K562 (cell line): ENCODE measurements at regions not wholly inside any gene's neighbourhood (a gene's known extent, or its start where the extent isn't known, plus 50 kb on each side); places are given as distances from the start of the nearest gene placed in this dataset.

Experiments used
- ATAC-seq: fragments of 200-7000 bp; cut with Tn5 transposase; 3 replicates; pipeline ENCODE4 v1.9.1; 2020; ENCODE audit warnings: moderate library complexity
- BruUV-seq: library from RNA; stranded (reverse); fragments of 400-500 nt; replicated peaks from 2 replicates; lab custom pipeline; 2021; lab: Mats Ljungman, UMichigan
- CTCF ChIA-PET: fragments of 300-600 bp; formaldehyde crosslinking; extraction: SDS; loops from one replicate; lab custom pipeline; 2021; ENCODE audit warnings: low intra/inter-chr PET ratio; lab: Yijun Ruan, JAX
- POLR2A ChIA-PET: fragments of 300-600, 350-650 bp; sonication (Branson Sonifier 250); formaldehyde crosslinking; extraction: SDS; loops from one replicate; lab custom pipeline; 2021; ENCODE audit warnings: antibody characterized with exemption, inconsistent platforms; lab: Yijun Ruan, JAX
- DNase-seq, 4 experiments: peaks; one replicate each; pipeline versions ENCODE4 v3.0.0 to v3.0.0-alpha.2; 2011 to 2018; ENCODE audit warnings: low spot score in 3 of 4, mixed read lengths in 3 of 4; ENCODE audit errors: extremely low read depth in 1 of 4
- FAIRE-seq: peaks from 2 replicates; lab custom pipeline; 2011; peaks lifted over from hg19 to GRCh38; lab: Jason Lieb, UNC
- H2AFZ ChIP-seq: 2 replicates; pipeline ENCODE4 v1.6.0; 2011; ENCODE audit warnings: low read depth, low read length, control low read depth, inconsistent platforms
- H3K27ac ChIP-seq: fragments of 200-600 bp; 3 replicates; pipeline ENCODE4 v1.8.0; 2011; ENCODE audit warnings: low read depth, mild to moderate bottlenecking, control low read depth, inconsistent platforms, low read length, moderate library complexity, mixed read lengths; ENCODE audit errors: extremely low read depth
- H3K27me3 ChIP-seq, 2 experiments: fragments of 300-600 bp in 1 of 2; 2 replicates in 1 of 2; 3 replicates in 1 of 2; pipeline versions ENCODE4 v1.6.0 to v1.8.0; 2011; ENCODE audit warnings: inconsistent platforms in 2 of 2, low read length in 2 of 2, mild to moderate bottlenecking in 1 of 2, mixed read lengths in 1 of 2, moderate library complexity in 1 of 2; ENCODE audit not compliant: control insufficient read depth in 2 of 2, insufficient read depth in 2 of 2
- H3K36me3 ChIP-seq: fragments of 300-600 bp; 3 replicates; pipeline ENCODE4 v1.8.0; 2011; ENCODE audit warnings: mild to moderate bottlenecking, low read length, inconsistent platforms; ENCODE audit not compliant: control insufficient read depth, insufficient read depth
- H3K4me1 ChIP-seq, 2 experiments: fragments of 200-600 bp in 1 of 2; replicated peaks in 1 of 2; 2 replicates in 1 of 2; 3 replicates in 1 of 2; pipeline versions ENCODE4 v1.5.1 to v1.8.0; 2011; ENCODE audit warnings: inconsistent platforms in 2 of 2, low read length in 2 of 2, mild to moderate bottlenecking in 1 of 2, mixed read lengths in 1 of 2, moderate library complexity in 1 of 2; ENCODE audit not compliant: control insufficient read depth in 2 of 2, insufficient read depth in 2 of 2
- H3K4me2 ChIP-seq: 2 replicates; pipeline ENCODE4 v1.6.1; 2011; ENCODE audit warnings: low read length, control low read depth, inconsistent platforms, mixed read lengths; ENCODE audit not compliant: insufficient read depth
- H3K4me3 ChIP-seq: fragments of 200-600 bp; sonication (generic), shearing (Covaris generic); 2 replicates; pipeline ENCODE4 v1.5.1; 2016; ENCODE audit warnings: control low read depth, inconsistent platforms
- H3K79me2 ChIP-seq: fragments of 200-600 bp; 3 replicates; pipeline ENCODE4 v1.8.0; 2011; ENCODE audit warnings: low read length, inconsistent platforms; ENCODE audit not compliant: control insufficient read depth, insufficient read depth
- H3K9ac ChIP-seq, 2 experiments: 2 replicates each; pipeline versions ENCODE4 v1.6.0 to v1.6.1; 2011; ENCODE audit warnings: low read depth in 2 of 2, low read length in 2 of 2, control low read depth in 1 of 2, inconsistent platforms in 1 of 2, mild to moderate bottlenecking in 1 of 2, mixed read lengths in 1 of 2; ENCODE audit not compliant: insufficient read depth in 1 of 2
- H3K9me1 ChIP-seq: one replicate; pipeline ENCODE4 v1.6.0; 2011; ENCODE audit warnings: inconsistent platforms, mild to moderate bottlenecking, low read length, moderate library complexity; ENCODE audit not compliant: control insufficient read depth, insufficient read depth
- H3K9me3 ChIP-seq: replicated peaks from 2 replicates; pipeline ENCODE4 v1.5.1; 2011; ENCODE audit warnings: low read depth, low read length, inconsistent platforms; ENCODE audit not compliant: control insufficient read depth, insufficient read depth
- H4K20me1 ChIP-seq: replicated peaks from 2 replicates; pipeline ENCODE4 v1.6.1; 2011; ENCODE audit warnings: low read length, inconsistent platforms, mixed read lengths; ENCODE audit not compliant: control insufficient read depth, insufficient read depth
- DACH1 ChIP-seq: fragments of 450-650 bp; IDR thresholded peaks from 2 replicates; pipeline ENCODE4 v1.6.1; 2018; ENCODE audit not compliant: partially characterized antibody
- PRMT5 ChIP-seq: sonication (generic); formaldehyde crosslinking; IDR thresholded peaks from 2 replicates; pipeline ENCODE4 v1.5.0; 2020; ENCODE audit warnings: missing genetic modification reagents
- TRIM24 ChIP-seq, 2 experiments: fragments of 450-650 bp; IDR thresholded peaks; 2 replicates each; pipeline ENCODE4 v1.6.1; 2016
- ZNF41 ChIP-seq: fragments of 250-450 bp; sonication (Bioruptor Pico); conservative IDR thresholded peaks from 2 replicates; pipeline ENCODE4 v1.4.0; 2020; ENCODE audit warnings: mild to moderate bottlenecking
- WGBS: fragments of 100-300 bp; shearing (Covaris generic); methylation state at CpG from one replicate; pipeline ENCODE4 v1.1.6; 2016; ENCODE audit warnings: low coverage, mixed read lengths; ENCODE audit not compliant: insufficient coverage; ENCODE audit errors: missing lambda C conversion rate; 5-methylcytosine and 5-hydroxymethylcytosine counted together
- in situ Hi-C: fragments of 300-500 bp; cut with MboI; formaldehyde crosslinking; loops from 4 replicates; pipeline ENCODE4 v1.15.0; 2018; ENCODE audit warnings: inconsistent platforms, mixed read lengths
- intact Hi-C: fragments of 100-400 bp; cut with micrococcal nuclease; formaldehyde crosslinking; loops from 2 replicates; pipeline ENCODE4 v1.14.2; 2022
- TF ChIP-seq, protein P1 (sequence below): fragments of 250-450 bp; sonication (Bioruptor Pico); IDR thresholded peaks from 2 replicates; pipeline ENCODE4 v1.5.1; 2021; ENCODE audit warnings: mild to moderate bottlenecking
- TF ChIP-seq, protein P2 (sequence below): fragments of 450-650 bp; IDR thresholded peaks from 2 replicates; pipeline ENCODE4 v1.6.1; 2017; ENCODE audit warnings: antibody characterized with exemption, mild to moderate bottlenecking
- TF ChIP-seq, protein P3 (sequence below): fragments of 450-650 bp; IDR thresholded peaks from 2 replicates; pipeline ENCODE4 v1.7.0; 2016; ENCODE audit warnings: borderline replicate concordance

DNA sequence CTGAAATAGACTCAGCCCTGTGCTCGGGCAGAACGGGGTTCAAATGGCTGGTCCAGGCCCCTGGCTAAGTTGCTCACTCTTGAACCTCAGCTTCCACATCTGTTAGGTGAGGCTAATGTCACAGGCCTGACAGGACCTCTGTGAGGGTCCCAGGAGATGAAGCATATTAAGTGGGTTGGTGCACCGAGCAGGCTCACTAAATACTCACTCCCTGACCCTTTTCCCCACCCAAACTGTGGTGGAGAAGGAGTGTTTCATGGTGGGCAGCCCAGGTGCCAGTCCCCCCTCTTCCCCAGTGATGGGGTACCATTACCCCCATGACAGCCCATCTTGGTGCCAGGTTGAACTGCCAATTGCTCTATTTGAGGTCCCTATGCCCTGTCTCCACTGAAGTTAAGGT lies 286.0 kb downstream of the MYCN start:
- intact Hi-C loops (no loop called here), in situ Hi-C loops (no loop called here)
- no TSS peak for BruUV-seq
- DNase-seq, result no peak
- H2AFZ ChIP-seq, result no peak overlapping the region
- H3K4me1 ChIP-seq, result no peaks in the 10 kb centered on the region
- no peaks in the 10 kb centered on the region for H4K20me1 ChIP-seq
- ChIA-PET CTCF (no interaction called here), POLR2A (no interaction called here)
- H3K27me3 ChIP-seq, result peaks cover 0 to 10% of the 10 kb centered on the region in 2 experiments; a peak in 2 of 5 replicates
- H3K4me2 ChIP-seq, result no peak overlapping the region
- ATAC-seq, result no peak
- no peak overlapping the region for H3K9ac ChIP-seq
- 0% methylated on average over 3 of the region's 3 CpGs for WGBS
- FAIRE-seq, result no peak
- H3K27ac ChIP-seq, result no peak overlapping the region
- no peaks in the 10 kb centered on the region for H3K36me3 ChIP-seq
- no peak for TF ChIP-seq DACH1
- TF ChIP-seq, protein P1, sequence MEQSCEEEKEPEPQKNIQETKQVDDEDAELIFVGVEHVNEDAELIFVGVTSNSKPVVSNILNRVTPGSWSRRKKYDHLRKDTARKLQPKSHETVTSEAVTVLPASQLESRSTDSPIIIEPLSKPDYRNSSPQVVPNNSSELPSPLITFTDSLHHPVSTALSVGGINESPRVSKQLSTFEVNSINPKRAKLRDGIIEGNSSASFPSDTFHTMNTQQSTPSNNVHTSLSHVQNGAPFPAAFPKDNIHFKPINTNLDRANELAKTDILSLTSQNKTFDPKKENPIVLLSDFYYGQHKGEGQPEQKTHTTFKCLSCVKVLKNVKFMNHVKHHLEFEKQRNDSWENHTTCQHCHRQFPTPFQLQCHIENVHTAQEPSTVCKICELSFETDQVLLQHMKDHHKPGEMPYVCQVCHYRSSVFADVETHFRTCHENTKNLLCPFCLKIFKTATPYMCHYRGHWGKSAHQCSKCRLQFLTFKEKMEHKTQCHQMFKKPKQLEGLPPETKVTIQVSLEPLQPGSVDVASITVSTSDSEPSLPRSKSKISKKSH (CRISPR knock-in tag), result no peak
- H3K9me3 ChIP-seq, result no peaks in the 10 kb centered on the region
- H3K9me1 ChIP-seq, result no peaks in the 10 kb centered on the region
- H3K79me2 ChIP-seq, result no peaks in the 10 kb centered on the region
- H3K4me3 ChIP-seq, result no peak overlapping the region

DNA sequence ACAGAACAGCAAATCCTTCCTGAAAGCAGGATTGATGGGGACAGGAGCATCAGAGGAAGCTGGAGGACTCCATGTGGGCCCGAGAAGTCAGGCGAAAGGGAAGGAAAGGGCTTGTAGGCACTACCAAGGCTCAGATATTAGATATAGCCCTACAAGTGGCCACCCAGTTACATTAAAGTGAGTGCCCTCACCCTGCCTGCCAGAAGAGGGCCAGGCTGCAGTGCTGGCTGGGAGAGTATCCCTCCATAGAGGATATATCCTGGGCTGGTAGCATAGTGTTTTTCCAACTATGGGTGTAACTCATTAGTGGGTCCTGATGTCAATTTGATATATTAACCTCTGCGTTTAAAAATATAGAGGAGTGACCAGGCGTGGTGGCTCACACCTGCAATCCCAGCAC lies 285.2 kb downstream of the MYCN start:
- intact Hi-C loops, result no loop called here
- H3K27ac ChIP-seq, result no peak overlapping the region
- FAIRE-seq (no peak), ATAC-seq (no peak), DNase-seq (no peak)
- H3K9me1 ChIP-seq, result no peaks in the 10 kb centered on the region
- H3K9ac ChIP-seq, result no peak overlapping the region
- H2AFZ ChIP-seq, result no peak overlapping the region
- in situ Hi-C loops, result no loop called here
- ChIA-PET POLR2A (interaction anchor here (0.7 kb wide), 1 partner anchor 8 kb away, joined by 4 read pairs; no protein-coding TSS in a partner anchor), CTCF (no interaction called here)
- WGBS, result 0% methylated on average over 4 of the region's 4 CpGs
- no peaks in the 10 kb centered on the region for H4K20me1 ChIP-seq
- H3K4me2 ChIP-seq, result no peak overlapping the region
- H3K9me3 ChIP-seq, result no peaks in the 10 kb centered on the region
- no TSS peak for BruUV-seq
- H3K4me1 ChIP-seq, result no peaks in the 10 kb centered on the region
- H3K79me2 ChIP-seq, result no peaks in the 10 kb centered on the region
- H3K36me3 ChIP-seq, result no peaks in the 10 kb centered on the region
- H3K27me3 ChIP-seq, result peaks cover 0 to 14% of the 10 kb centered on the region in 2 experiments; a peak in 2 of 5 replicates
- no peak overlapping the region for H3K4me3 ChIP-seq
- TF ChIP-seq, protein P2, sequence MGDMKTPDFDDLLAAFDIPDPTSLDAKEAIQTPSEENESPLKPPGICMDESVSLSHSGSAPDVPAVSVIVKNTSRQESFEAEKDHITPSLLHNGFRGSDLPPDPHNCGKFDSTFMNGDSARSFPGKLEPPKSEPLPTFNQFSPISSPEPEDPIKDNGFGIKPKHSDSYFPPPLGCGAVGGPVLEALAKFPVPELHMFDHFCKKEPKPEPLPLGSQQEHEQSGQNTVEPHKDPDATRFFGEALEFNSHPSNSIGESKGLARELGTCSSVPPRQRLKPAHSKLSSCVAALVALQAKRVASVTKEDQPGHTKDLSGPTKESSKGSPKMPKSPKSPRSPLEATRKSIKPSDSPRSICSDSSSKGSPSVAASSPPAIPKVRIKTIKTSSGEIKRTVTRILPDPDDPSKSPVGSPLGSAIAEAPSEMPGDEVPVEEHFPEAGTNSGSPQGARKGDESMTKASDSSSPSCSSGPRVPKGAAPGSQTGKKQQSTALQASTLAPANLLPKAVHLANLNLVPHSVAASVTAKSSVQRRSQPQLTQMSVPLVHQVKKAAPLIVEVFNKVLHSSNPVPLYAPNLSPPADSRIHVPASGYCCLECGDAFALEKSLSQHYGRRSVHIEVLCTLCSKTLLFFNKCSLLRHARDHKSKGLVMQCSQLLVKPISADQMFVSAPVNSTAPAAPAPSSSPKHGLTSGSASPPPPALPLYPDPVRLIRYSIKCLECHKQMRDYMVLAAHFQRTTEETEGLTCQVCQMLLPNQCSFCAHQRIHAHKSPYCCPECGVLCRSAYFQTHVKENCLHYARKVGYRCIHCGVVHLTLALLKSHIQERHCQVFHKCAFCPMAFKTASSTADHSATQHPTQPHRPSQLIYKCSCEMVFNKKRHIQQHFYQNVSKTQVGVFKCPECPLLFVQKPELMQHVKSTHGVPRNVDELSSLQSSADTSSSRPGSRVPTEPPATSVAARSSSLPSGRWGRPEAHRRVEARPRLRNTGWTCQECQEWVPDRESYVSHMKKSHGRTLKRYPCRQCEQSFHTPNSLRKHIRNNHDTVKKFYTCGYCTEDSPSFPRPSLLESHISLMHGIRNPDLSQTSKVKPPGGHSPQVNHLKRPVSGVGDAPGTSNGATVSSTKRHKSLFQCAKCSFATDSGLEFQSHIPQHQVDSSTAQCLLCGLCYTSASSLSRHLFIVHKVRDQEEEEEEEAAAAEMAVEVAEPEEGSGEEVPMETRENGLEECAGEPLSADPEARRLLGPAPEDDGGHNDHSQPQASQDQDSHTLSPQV, result no peak
- TF ChIP-seq, protein P3, sequence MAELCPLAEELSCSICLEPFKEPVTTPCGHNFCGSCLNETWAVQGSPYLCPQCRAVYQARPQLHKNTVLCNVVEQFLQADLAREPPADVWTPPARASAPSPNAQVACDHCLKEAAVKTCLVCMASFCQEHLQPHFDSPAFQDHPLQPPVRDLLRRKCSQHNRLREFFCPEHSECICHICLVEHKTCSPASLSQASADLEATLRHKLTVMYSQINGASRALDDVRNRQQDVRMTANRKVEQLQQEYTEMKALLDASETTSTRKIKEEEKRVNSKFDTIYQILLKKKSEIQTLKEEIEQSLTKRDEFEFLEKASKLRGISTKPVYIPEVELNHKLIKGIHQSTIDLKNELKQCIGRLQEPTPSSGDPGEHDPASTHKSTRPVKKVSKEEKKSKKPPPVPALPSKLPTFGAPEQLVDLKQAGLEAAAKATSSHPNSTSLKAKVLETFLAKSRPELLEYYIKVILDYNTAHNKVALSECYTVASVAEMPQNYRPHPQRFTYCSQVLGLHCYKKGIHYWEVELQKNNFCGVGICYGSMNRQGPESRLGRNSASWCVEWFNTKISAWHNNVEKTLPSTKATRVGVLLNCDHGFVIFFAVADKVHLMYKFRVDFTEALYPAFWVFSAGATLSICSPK, result no peak
- no peak for TF ChIP-seq ZNF41 (CRISPR knock-in tag)
- no peak for TF ChIP-seq PRMT5 (CRISPR knock-in tag)
- TF ChIP-seq TRIM24 (IDR thresholded peaks at IDR 0.05), result no peak
